Prostate gland (tissue), 2 donors: ENCODE measurements at regions not wholly inside any gene's neighbourhood (a gene's known extent, or its start where the extent isn't known, plus 50 kb on each side); places are given as distances from the start of the nearest gene placed in this dataset.

Experiments used
- DNase-seq: peaks from one replicate; pipeline ENCODE4 v3.0.0-alpha.2; 2019; ENCODE audit warnings: low spot score
- H3K27ac ChIP-seq, 2 donors: fragments of 200-600 bp; sonication (generic); 2 replicates each; pipeline ENCODE4 v1.5.1; 2017 to 2019
- H3K27me3 ChIP-seq: fragments of 200-600 bp; sonication (generic); replicated peaks from 2 replicates; pipeline ENCODE4 v1.5.1; 2019; ENCODE audit not compliant: insufficient read depth
- H3K36me3 ChIP-seq, 2 donors: fragments of 200-600 bp; sonication (generic); 1 replicate in 1 of 2; 2 replicates in 1 of 2; pipeline versions ENCODE4 v1.5.1 to v1.8.1; 2017 to 2019
- H3K4me1 ChIP-seq: fragments of 200-600 bp; sonication (generic); replicated peaks from 2 replicates; pipeline ENCODE4 v1.5.1; 2019
- H3K4me3 ChIP-seq, 2 donors: fragments of 200-600 bp; sonication (generic); 2 replicates each; pipeline ENCODE4 v1.5.1; 2017 to 2019
- H3K9me3 ChIP-seq: fragments of 200-600 bp; sonication (generic); 2 replicates; pipeline ENCODE4 v1.5.1; 2017
- POLR2A ChIP-seq: fragments of 450-650 bp; IDR thresholded peaks from one replicate; pipeline ENCODE4 v1.6.1; 2016; ENCODE audit warnings: antibody characterized with exemption, mild to moderate bottlenecking
- POLR2AphosphoS5 ChIP-seq: sonication (generic); formaldehyde crosslinking; IDR thresholded peaks from one replicate; pipeline ENCODE4 v1.6.1; 2017; ENCODE audit warnings: antibody characterized with exemption
- WGBS: methylation state at CpG from one replicate; pipeline ENCODE4 v1.1.5; 2018; 5-methylcytosine and 5-hydroxymethylcytosine counted together
- intact Hi-C: fragments of 100-400 bp; cut with DNase I; formaldehyde crosslinking; loops from one replicate; pipeline ENCODE4 v1.14.2; 2022
- TF ChIP-seq, protein P1 (sequence below), 4 experiments: fragments of 200-600 bp in 2 of 4; fragments of 450-650 bp in 2 of 4; sonication (generic) in 2 of 4; IDR thresholded peaks; 1 replicate in 3 of 4; 2 replicates in 1 of 4; pipeline ENCODE4 v1.5.1; 2016 to 2019; ENCODE audit warnings: antibody characterized with exemption in 4 of 4, mild to moderate bottlenecking in 2 of 4, moderate library complexity in 2 of 4

DNA sequence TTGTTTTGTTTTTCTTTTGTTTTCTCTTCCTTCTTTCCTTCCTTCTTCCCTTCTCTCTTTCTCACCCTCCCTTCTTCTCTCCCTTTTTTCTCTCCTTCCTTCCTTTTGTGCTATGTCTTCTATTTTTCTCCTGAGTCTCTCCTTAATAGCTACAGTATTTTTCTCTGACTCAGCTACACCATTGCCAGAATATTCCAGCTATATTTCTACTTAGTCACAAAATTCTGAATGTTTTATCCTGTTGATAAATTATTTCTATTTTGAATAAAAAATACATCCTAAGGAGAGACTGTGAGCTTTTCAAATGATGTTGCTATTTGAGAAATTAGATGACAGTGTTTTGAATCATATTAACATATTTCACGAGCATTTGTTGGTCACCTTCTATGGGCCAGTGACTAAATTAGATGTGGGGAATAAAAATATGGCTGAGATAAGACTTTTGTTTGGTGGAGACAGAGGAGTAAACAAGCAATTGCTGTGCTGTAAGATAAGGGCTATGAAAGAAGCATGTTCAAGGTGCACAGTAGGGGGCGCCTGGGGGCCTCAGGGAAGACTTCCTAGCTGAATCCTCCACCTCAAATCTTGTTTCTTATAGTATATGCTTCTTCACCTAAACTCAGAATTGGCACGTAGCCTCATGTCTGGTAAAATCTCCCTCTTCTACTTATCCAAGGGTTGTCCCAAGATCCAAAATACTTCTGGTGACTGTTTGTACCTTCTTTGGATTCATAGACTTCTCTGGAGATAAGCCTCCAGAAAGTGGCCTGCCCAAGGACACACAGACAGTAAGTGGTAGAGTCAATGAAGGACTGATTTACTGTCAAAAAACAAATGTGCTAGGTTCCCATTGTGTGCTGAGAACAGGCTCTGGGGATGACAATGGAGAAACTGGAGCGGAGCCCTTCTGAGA, 115.5 kb upstream of the CREB5 start:
- no peak for DNase-seq
- H3K9me3 ChIP-seq, result no peaks in the 10 kb centered on the region
- no peak overlapping the region for H3K27ac ChIP-seq
- no peaks in the 10 kb centered on the region for H3K36me3 ChIP-seq
- no peak overlapping the region for H3K4me3 ChIP-seq
- 71% methylated on average over 4 of the region's 4 CpGs for WGBS
- no peaks in the 10 kb centered on the region for H3K4me1 ChIP-seq
- intact Hi-C loops, result loop anchor here (5.0 kb wide), 1 partner anchor 560 kb away; no protein-coding TSS in a partner anchor
- H3K27me3 ChIP-seq, result no peaks in the 10 kb centered on the region
- TF ChIP-seq POLR2AphosphoS5, result no peak
- TF ChIP-seq, protein P1, sequence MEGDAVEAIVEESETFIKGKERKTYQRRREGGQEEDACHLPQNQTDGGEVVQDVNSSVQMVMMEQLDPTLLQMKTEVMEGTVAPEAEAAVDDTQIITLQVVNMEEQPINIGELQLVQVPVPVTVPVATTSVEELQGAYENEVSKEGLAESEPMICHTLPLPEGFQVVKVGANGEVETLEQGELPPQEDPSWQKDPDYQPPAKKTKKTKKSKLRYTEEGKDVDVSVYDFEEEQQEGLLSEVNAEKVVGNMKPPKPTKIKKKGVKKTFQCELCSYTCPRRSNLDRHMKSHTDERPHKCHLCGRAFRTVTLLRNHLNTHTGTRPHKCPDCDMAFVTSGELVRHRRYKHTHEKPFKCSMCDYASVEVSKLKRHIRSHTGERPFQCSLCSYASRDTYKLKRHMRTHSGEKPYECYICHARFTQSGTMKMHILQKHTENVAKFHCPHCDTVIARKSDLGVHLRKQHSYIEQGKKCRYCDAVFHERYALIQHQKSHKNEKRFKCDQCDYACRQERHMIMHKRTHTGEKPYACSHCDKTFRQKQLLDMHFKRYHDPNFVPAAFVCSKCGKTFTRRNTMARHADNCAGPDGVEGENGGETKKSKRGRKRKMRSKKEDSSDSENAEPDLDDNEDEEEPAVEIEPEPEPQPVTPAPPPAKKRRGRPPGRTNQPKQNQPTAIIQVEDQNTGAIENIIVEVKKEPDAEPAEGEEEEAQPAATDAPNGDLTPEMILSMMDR (IDR thresholded peaks at IDR 0.05), result no peak
- no peak for TF ChIP-seq POLR2A

DNA sequence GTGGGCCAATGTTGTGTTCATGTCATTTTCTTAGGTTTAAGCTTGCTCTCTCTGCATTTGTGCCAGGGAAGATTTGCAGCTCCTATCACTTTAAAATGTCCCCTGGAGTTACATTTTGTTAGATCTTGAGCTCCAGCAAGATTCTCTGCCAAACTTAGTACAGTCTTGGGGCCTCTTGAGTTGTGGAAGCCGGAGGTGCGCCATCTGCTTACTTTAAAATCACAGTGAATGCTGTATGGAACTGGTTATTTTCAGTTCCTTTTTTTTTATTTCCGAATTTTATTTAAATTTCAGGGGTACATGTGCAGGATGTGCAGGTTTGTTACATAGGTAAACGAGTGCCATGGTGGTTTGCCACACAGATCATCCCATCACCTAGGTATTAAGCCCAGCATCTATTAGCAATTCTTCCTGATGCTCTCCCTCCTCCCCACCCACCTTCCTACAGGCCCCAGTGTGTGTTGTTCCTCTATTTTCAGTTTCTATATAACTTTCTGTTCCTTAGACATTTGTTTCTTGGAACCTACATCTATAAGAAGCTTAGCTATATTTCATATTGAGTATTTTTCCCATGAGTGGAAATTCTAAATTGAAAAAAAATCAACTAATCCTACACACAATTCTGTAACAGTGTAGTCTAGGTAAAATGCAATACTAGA, 114.4 kb upstream of the CREB5 start:
- H3K9me3 ChIP-seq, result no peaks in the 10 kb centered on the region
- TF ChIP-seq POLR2AphosphoS5, result no peak
- TF ChIP-seq POLR2A, result no peak
- TF ChIP-seq, protein P1 (IDR thresholded peaks at IDR 0.05), result no peak
- no peak overlapping the region for H3K4me3 ChIP-seq
- H3K36me3 ChIP-seq, result no peaks in the 10 kb centered on the region
- no peak overlapping the region for H3K27ac ChIP-seq
- H3K4me1 ChIP-seq, result no peaks in the 10 kb centered on the region
- no peaks in the 10 kb centered on the region for H3K27me3 ChIP-seq
- no peak for DNase-seq
- WGBS, result 87% methylated on average over 4 of the region's 4 CpGs
- intact Hi-C loops, result loop anchor here (5.0 kb wide), 1 partner anchor 559 kb away; no protein-coding TSS in a partner anchor

DNA sequence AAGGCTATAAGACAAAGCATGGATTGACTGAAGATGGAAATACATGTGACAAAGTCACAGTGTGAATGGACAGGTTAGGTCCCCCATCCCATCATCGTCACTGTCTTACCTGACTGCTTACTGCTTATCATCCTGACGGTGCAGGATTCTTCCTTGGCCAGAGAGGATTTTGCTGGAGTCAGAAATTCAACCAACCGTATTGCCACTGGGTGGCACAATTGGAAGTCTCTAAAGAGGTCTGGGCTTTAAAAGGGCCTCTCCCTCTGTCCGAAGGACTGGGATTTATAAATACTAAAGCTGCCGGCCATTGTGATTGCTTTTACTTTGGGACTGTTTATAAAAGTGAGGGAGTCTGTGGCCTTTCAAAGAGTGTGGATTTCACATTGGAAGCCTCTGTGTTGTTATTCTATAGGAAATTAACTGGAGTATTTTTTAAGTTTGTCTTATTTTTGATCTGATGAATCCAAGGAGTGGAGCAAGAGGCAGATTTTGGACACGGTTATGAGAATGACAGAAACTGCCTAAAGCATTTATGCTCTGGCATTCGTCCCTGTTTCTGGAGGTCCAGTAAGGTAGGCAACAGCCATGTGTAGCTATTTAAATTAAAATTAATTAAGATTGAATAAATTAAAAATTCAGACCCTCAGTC, 113.3 kb upstream of the CREB5 start:
- Histone ChIP-seq H3K36me3 (no peaks in the 10 kb centered on the region), H3K27ac (no peak overlapping the region), H3K4me1 (no peaks in the 10 kb centered on the region), H3K27me3 (no peaks in the 10 kb centered on the region), H3K4me3 (no peak overlapping the region), H3K9me3 (no peaks in the 10 kb centered on the region)
- WGBS, result 23% methylated on average over 7 of the region's 7 CpGs
- peak; percentile 38 for DNase-seq
- TF ChIP-seq POLR2AphosphoS5, result no peak
- TF ChIP-seq, protein P1 (IDR thresholded peaks at IDR 0.05), result peak in 3 of 4 experiments; percentile 31 to 60 (median 49)
- intact Hi-C loops, result loop anchor here (5.0 kb wide), 1 partner anchor 558 kb away; no protein-coding TSS in a partner anchor

DNA sequence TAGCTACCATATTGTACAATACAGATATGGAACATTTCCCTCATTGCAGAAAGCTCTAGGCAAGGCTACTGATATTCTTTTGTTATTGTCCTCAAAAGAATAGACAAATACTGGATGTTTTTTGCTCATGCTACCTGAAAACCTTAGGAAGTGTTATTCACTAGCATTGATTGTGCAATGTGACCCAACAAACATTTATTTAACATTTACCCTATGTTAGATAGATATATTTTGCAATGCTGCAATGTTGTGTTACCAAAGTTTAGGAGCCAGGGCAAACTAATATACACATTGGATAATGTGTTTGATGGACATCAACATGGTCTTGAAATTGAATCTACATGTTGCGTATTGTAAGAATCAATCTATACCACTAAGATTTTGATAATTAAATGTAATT, 112.8 kb upstream of the CREB5 start:
- H3K36me3 ChIP-seq, result no peaks in the 10 kb centered on the region
- intact Hi-C loops, result loop anchor here (5.0 kb wide), 1 partner anchor 558 kb away; no protein-coding TSS in a partner anchor
- 97% methylated on average over 1 of the region's 1 CpG for WGBS
- H3K4me1 ChIP-seq, result no peaks in the 10 kb centered on the region
- TF ChIP-seq POLR2A (no peak), POLR2AphosphoS5 (no peak)
- TF ChIP-seq, protein P1 (IDR thresholded peaks at IDR 0.05), result no peak
- no peak for DNase-seq
- H3K9me3 ChIP-seq, result no peaks in the 10 kb centered on the region
- no peaks in the 10 kb centered on the region for H3K27me3 ChIP-seq
- H3K27ac ChIP-seq, result no peak overlapping the region
- no peak overlapping the region for H3K4me3 ChIP-seq
